GM13976 (cell line): ENCODE measurements at regions not wholly inside any gene's neighbourhood (a gene's known extent, or its start where the extent isn't known, plus 50 kb on each side); places are given as distances from the start of the nearest gene placed in this dataset.
"Not testable (repeated sequence)": the region's sequence is repeated elsewhere in the genome, so short reads cannot be mapped to it uniquely, and the experiment has no call there.

Experiments used
- DNase-seq: peaks from one replicate; pipeline ENCODE4 v3.0.0; 2012; ENCODE audit warnings: low spot score
- in situ Hi-C: fragments of 300-500 bp; cut with MboI; formaldehyde crosslinking; loops from one replicate; pipeline ENCODE4 v1.12.0; 2022; ENCODE audit warnings: low sequenced_read_pairs, mixed read lengths, inconsistent platforms; ENCODE audit not compliant: unreplicated experiment
- TF ChIP-seq, protein P1 (sequence below): IDR thresholded peaks from 2 replicates; pipeline ENCODE4 v1.5.1; 2012; ENCODE audit warnings: borderline replicate concordance, mild to moderate bottlenecking; ENCODE audit not compliant: insufficient read depth; ENCODE audit errors: extremely low read depth, missing control alignments, control extremely low read depth

DNA sequence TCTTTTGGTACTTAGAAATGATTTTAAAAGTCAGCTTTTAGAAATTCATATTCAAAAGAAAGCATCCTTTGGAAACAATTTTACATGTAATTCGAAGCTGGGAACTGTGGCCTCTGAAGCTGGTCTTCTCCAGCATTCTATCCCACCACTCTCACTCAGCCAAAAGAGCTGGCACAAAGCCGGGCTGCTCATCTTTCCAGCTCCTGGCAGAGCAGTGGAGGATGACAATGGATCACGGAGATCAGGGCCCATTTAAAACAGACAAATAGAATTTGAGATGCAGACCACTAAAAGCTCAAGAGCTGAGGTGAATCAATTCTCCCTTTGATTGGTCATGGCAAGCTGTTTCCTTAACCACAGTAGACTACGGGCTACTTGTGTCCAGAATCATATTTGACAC lies 60.6 kb downstream of the OTOR start:
- DNase-seq = no peak
- TF ChIP-seq, protein P1, sequence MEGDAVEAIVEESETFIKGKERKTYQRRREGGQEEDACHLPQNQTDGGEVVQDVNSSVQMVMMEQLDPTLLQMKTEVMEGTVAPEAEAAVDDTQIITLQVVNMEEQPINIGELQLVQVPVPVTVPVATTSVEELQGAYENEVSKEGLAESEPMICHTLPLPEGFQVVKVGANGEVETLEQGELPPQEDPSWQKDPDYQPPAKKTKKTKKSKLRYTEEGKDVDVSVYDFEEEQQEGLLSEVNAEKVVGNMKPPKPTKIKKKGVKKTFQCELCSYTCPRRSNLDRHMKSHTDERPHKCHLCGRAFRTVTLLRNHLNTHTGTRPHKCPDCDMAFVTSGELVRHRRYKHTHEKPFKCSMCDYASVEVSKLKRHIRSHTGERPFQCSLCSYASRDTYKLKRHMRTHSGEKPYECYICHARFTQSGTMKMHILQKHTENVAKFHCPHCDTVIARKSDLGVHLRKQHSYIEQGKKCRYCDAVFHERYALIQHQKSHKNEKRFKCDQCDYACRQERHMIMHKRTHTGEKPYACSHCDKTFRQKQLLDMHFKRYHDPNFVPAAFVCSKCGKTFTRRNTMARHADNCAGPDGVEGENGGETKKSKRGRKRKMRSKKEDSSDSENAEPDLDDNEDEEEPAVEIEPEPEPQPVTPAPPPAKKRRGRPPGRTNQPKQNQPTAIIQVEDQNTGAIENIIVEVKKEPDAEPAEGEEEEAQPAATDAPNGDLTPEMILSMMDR = no peak
- in situ Hi-C loops = loop anchor here (10.0 kb wide), 1 partner anchor 626 kb away; no protein-coding TSS in a partner anchor

DNA sequence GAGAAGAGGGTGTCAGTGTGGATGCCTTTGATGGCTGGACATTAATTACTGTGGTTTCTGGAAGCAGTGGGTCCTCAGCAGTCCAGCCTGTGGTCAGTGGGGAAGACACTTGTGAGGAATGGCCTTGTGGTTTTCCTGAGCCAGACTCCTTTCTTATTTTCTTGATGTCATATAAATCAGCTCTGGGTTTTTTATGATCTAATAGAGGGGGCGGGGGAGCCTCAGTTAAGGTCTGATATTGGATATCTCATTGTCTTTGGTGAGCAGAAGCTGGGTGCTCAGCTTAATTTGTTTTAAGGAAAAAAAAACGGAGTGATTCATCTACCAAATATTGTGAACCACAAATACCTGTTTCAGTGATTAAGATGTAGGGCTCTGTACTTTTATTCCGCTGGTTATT lies 62.1 kb downstream of the OTOR start:
- TF ChIP-seq, protein P1 = no peak
- in situ Hi-C loops = no loop called here
- no peak for DNase-seq

DNA sequence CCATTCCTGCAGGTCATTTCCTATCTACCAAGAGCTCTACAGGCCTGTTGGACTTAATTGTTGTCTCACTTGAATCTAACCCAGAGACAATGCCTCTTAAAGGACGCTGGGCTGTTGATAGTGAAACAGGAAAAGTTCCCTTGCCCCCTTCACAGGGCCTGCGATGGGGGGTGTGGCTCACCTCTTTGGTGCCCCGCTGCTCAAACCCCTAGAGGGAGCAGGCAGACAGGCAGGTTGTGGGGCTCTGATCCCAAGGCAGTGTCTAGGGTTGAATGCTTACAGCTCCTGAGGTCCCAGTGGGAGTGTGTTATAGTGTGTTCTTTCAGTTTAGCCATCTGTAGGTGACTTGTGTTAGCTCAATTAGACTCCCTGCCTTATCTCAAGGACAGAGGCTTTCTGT lies 68.0 kb downstream of the OTOR start:
- DNase-seq = no peak
- in situ Hi-C loops = no loop called here
- TF ChIP-seq, protein P1 = no peak

DNA sequence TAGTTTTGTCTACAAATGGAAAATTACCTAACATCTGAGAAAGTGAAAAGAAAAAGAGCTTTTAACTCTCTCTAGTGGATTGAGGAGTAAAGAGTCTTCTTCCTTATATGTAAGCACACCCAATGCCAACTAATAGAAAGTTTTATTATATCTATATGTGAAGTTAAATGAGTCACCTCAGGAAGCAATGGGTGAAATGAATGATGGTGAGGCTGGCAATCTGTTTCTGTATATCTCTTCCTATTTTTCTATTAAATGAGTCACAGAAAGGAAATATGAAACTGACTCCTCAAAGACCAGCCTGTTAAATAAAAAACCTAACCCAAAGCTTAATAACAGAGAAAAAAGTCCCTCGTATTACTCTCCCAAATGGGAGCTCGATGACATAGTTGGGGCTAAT lies 71.3 kb downstream of the OTOR start:
- no peak for DNase-seq
- TF ChIP-seq, protein P1 = no peak
- in situ Hi-C loops = no loop called here

DNA sequence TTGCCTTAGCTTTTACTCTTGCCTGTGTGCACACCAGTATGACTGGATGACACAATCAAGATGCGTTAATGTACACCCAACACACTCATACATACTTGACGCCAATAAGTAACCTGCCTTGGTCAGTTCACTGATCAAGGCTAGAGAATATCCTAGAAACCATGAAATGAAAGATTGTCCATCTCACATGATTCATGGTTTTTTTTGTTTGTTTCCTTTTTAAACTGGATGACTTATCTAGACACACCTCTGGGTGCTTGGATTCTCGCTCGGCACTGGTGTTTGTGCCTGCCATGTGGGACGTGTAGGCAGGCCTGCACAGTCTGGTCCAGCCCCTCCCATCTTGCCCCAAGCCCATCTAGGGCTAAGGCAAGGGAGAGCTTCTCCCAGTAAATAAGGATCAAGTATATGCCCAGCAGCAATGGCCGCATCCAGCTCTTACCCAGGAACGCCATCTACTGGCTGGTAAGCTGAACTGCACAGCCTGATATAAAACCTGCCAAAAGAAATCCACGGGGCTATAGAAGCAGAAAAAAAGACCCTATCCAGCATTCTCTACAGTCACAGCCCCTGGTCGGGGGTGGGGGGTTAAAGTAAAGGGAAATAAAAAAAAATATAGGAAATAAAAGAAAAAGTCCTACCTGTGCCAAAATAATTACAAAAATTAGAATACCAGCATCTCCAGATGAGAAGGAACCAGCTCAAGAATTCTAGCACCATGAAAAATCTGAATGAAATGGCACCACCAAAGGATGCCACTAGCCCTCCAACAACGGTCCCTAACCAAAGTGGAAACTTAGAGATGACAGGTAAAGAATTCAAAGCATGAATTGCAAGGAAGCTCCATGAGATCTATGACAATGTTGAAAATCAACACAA lies 73.3 kb downstream of the OTOR start:
- TF ChIP-seq, protein P1 = peak; percentile 84
- in situ Hi-C loops = no loop called here
- peak; percentile 31 for DNase-seq

DNA sequence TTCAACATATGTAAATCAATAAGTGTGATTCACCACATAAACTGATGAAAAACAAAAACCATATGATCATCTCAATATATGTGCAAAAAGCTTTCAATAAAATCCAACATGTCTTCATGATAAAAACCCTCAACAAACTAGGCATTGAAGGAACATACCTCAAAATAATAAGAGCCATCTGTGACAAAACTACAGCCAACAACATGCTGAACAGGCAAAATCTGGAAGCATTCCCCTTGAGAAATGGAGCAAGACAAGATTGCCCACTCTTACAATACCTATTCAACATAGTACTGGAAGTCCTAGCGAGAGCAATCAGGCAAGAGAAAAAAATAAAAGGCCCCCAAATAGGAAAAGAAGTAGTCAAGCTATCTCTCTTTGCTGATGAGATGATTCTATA lies 76.5 kb downstream of the OTOR start:
- TF ChIP-seq, protein P1 = no peak
- in situ Hi-C loops = no loop called here
- no peak for DNase-seq

DNA sequence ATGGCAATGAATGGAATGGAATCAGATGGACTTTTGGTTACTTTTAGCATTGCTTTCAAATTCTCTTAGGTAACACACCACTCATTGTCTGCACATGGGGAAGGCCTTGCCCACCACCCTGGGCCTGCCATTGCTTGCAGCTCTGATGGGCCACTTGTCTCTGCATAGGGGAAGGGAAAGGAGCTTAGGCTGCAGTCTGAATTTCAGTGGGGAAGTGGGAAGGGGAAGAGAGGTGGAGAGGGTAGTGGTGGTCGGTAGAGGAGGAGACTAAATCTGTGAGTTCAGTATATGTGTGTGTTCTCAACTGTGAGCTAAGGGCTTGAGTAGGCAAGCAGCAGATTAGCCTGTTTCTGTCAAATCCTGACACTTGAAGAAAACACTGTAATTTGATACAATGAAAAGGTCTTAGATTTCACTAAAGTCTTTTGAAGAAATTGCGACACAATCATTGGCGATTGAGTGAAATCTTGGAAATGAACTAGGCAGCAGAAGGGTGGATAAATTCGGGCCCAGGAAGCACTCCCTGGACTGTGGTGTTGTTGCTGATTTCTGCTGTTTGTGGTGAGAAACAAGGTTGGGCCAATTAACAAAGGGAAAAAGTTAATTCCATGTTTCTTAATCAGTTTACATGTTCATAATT lies 80.6 kb downstream of the OTOR start:
- TF ChIP-seq, protein P1 = no peak
- in situ Hi-C loops = no loop called here
- DNase-seq = no peak

DNA sequence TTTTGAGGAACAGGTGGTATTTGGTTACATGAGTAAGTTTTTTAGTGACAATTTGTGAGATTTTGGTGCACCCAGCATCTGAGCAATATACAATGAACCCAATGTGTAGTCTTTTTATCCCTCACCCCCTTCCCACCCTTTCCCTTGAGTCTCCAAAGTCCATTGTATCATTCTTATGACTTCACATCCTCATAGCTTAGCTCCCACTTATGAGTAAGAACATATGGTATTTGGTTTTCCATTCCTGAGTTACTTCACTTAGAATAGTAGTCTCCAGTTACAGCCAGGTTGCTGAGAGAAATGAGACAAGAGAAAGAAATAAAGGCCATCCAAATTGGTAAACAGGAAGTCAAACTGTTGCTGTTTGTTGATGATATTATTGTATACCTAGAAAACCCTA lies 87.5 kb downstream of the OTOR start:
- DNase-seq, in situ Hi-C loops: not testable (repeated sequence)
